IMR-90 (cell line): ENCODE measurements at regions not wholly inside any gene's neighbourhood (a gene's known extent, or its start where the extent isn't known, plus 50 kb on each side); places are given as distances from the start of the nearest gene placed in this dataset.

Experiments used
- ATAC-seq: fragments of 200-7000 bp; cut with Tn5 transposase; 2 replicates; pipeline ENCODE4 v1.9.1; 2020; ENCODE audit warnings: low read depth, mild to moderate bottlenecking, moderate library complexity
- BruUV-seq: library from RNA; stranded (reverse); fragments of 400-500 nt; replicated peaks from 2 replicates; lab custom pipeline; 2021; lab: Mats Ljungman, UMichigan
- CTCF ChIA-PET: fragments of 300-600 bp; formaldehyde crosslinking; extraction: SDS; loops from one replicate; lab custom pipeline; 2021; ENCODE audit warnings: antibody characterized with exemption; lab: Yijun Ruan, JAX
- POLR2A ChIA-PET: fragments of 300-600 bp; sonication (Branson Sonifier 250); formaldehyde crosslinking; loops from one replicate; lab custom pipeline; 2022; ENCODE audit warnings: antibody characterized with exemption; ENCODE audit not compliant: unreplicated experiment; lab: Charles Lee
- DNase-seq: peaks from one replicate; pipeline ENCODE4 v3.0.0; 2013
- H2AFZ ChIP-seq: replicated peaks from 2 replicates; pipeline ENCODE3; 2013; ENCODE audit warnings: low read length, mild to moderate bottlenecking; ENCODE audit not compliant: poor library complexity
- H2AK5ac ChIP-seq: 2 replicates; pipeline ENCODE4 v1.6.1; 2013; ENCODE audit warnings: low read depth, low read length, inconsistent platforms
- H2AK9ac ChIP-seq: replicated peaks from 2 replicates; pipeline ENCODE3; 2013; ENCODE audit warnings: mild to moderate bottlenecking, low read depth, low read length, moderate library complexity; ENCODE audit not compliant: poor library complexity
- H2BK120ac ChIP-seq: 2 replicates; pipeline ENCODE4 v1.6.1; 2013; ENCODE audit warnings: low read depth, low read length, inconsistent platforms
- H2BK15ac ChIP-seq: 3 replicates; pipeline ENCODE4 v1.6.1; 2013; ENCODE audit warnings: low read depth, low read length, inconsistent platforms
- H2BK20ac ChIP-seq: 2 replicates; pipeline ENCODE4 v1.6.1; 2013; ENCODE audit warnings: low read depth, mild to moderate bottlenecking, inconsistent platforms, low read length, moderate library complexity
- H2BK5ac ChIP-seq: 2 replicates; pipeline ENCODE4 v1.6.1; 2013; ENCODE audit warnings: mild to moderate bottlenecking, low read depth, low read length, inconsistent platforms; ENCODE audit not compliant: poor library complexity, severe bottlenecking
- H3K14ac ChIP-seq: replicated peaks from 2 replicates; pipeline ENCODE4 v1.6.1; 2013; ENCODE audit warnings: low read depth, low read length, inconsistent platforms
- H3K18ac ChIP-seq: 2 replicates; pipeline ENCODE4 v1.6.1; 2013; ENCODE audit warnings: low read depth, low read length, control low read depth
- H3K23ac ChIP-seq: 2 replicates; pipeline ENCODE4 v1.6.1; 2013; ENCODE audit warnings: low read depth, low read length, inconsistent platforms
- H3K27ac ChIP-seq: 2 replicates; pipeline ENCODE4 v1.5.1; 2013; ENCODE audit warnings: mild to moderate bottlenecking, control low read depth, low read length; ENCODE audit not compliant: insufficient read depth
- H3K27me3 ChIP-seq: 2 replicates; pipeline ENCODE4 v1.6.1; 2013; ENCODE audit warnings: low read length; ENCODE audit not compliant: control insufficient read depth, insufficient read depth
- H3K36me3 ChIP-seq: 2 replicates; pipeline ENCODE4 v1.6.1; 2013; ENCODE audit warnings: low read length, mixed read lengths; ENCODE audit not compliant: control insufficient read depth, insufficient read depth
- H3K4ac ChIP-seq: 2 replicates; pipeline ENCODE4 v1.6.1; 2013; ENCODE audit warnings: low read depth, low read length, inconsistent platforms
- H3K4me1 ChIP-seq: 2 replicates; pipeline ENCODE4 v1.6.1; 2013; ENCODE audit warnings: low read length, mixed read lengths; ENCODE audit not compliant: control insufficient read depth, insufficient read depth
- H3K4me2 ChIP-seq: 2 replicates; pipeline ENCODE4 v1.6.1; 2013; ENCODE audit warnings: low read depth, mild to moderate bottlenecking, control low read depth, low read length, moderate library complexity
- H3K4me3 ChIP-seq: 2 replicates; pipeline ENCODE4 v1.5.1; 2013; ENCODE audit warnings: low read depth, mild to moderate bottlenecking, control low read depth, low read length, moderate library complexity; ENCODE audit not compliant: insufficient read depth
- H3K56ac ChIP-seq: 2 replicates; pipeline ENCODE4 v1.6.1; 2013; ENCODE audit warnings: low read length, inconsistent platforms; ENCODE audit not compliant: insufficient read depth; ENCODE audit errors: extremely low read depth
- H3K79me1 ChIP-seq, 2 experiments: 2 replicates each; pipeline ENCODE4 v1.6.1; 2013; ENCODE audit warnings: low read length in 2 of 2, inconsistent platforms in 1 of 2, low read depth in 1 of 2
- H3K9ac ChIP-seq: 2 replicates; pipeline ENCODE4 v1.6.1; 2013; ENCODE audit warnings: low read depth, low read length, control low read depth
- H3K9me1 ChIP-seq: 2 replicates; pipeline ENCODE4 v1.6.1; 2013; ENCODE audit warnings: low read length, inconsistent platforms; ENCODE audit not compliant: insufficient read depth
- H3K9me3 ChIP-seq: 2 replicates; pipeline ENCODE4 v1.6.1; 2013; ENCODE audit warnings: low read length; ENCODE audit not compliant: control insufficient read depth, insufficient read depth
- H4K20me1 ChIP-seq: 2 replicates; pipeline ENCODE4 v1.6.1; 2013; ENCODE audit warnings: low read length, inconsistent platforms; ENCODE audit not compliant: insufficient read depth
- H4K5ac ChIP-seq: 2 replicates; pipeline ENCODE4 v1.6.1; 2013; ENCODE audit warnings: mild to moderate bottlenecking, low read depth, low read length, control low read depth
- H4K8ac ChIP-seq, 2 experiments: 2 replicates each; pipeline ENCODE4 v1.6.1; 2013; ENCODE audit warnings: low read depth in 2 of 2, low read length in 2 of 2, control low read depth in 1 of 2, inconsistent platforms in 1 of 2
- H4K91ac ChIP-seq: 2 replicates; pipeline ENCODE4 v1.6.1; 2013; ENCODE audit warnings: low read depth, low read length, inconsistent platforms; ENCODE audit not compliant: insufficient read depth
- BHLHE40 ChIP-seq: fragments of 150-350 bp; IDR thresholded peaks from 2 replicates; pipeline ENCODE4 v1.6.1; 2016; ENCODE audit warnings: mild to moderate bottlenecking, low read depth, low read length
- CEBPB ChIP-seq: IDR thresholded peaks from 2 replicates; pipeline ENCODE4 v1.6.1; 2012; ENCODE audit warnings: low read depth, low read length, improper control_type of control experiment
- ELK1 ChIP-seq: fragments of 150-350 bp; IDR thresholded peaks from 2 replicates; pipeline ENCODE4 v1.6.1; 2016; ENCODE audit warnings: low read depth, mild to moderate bottlenecking, low read length, moderate library complexity, borderline replicate concordance
- FOS ChIP-seq: fragments of 150-350 bp; IDR thresholded peaks from 2 replicates; pipeline ENCODE4 v1.6.1; 2016; ENCODE audit warnings: low read depth, low read length
- MXI1 ChIP-seq: IDR thresholded peaks from 2 replicates; pipeline ENCODE4 v1.6.1; 2012; ENCODE audit warnings: low read depth, mild to moderate bottlenecking, low read length, moderate library complexity, borderline replicate concordance
- NFE2L2 ChIP-seq: fragments of 150-350 bp; IDR thresholded peaks from 2 replicates; pipeline ENCODE4 v1.6.1; 2016; ENCODE audit warnings: low read depth, mild to moderate bottlenecking, low read length
- POLR2A ChIP-seq: IDR thresholded peaks from 2 replicates; pipeline ENCODE4 v1.6.1; 2012; ENCODE audit warnings: mild to moderate bottlenecking, low read depth, low read length
- RAD21 ChIP-seq: IDR thresholded peaks from 2 replicates; pipeline ENCODE4 v1.6.1; 2012; ENCODE audit warnings: low read length, improper control_type of control experiment
- SMC3 ChIP-seq: fragments of 150-350 bp; IDR thresholded peaks from 2 replicates; pipeline ENCODE4 v1.6.1; 2016; ENCODE audit warnings: low read depth, mild to moderate bottlenecking, antibody characterized with exemption, low read length, moderate library complexity
- USF2 ChIP-seq: fragments of 150-350 bp; IDR thresholded peaks from 2 replicates; pipeline ENCODE4 v1.6.1; 2017; ENCODE audit warnings: mild to moderate bottlenecking, antibody characterized with exemption, low read length, low read depth
- WGBS, 2 experiments: methylation state at CpG; one replicate each; pipeline versions ENCODE4 v1.1.5 to v1.1.7; 2013; ENCODE audit warnings: missing lambda C conversion rate in 2 of 2; ENCODE audit not compliant: insufficient read length in 1 of 2; ENCODE audit errors: extremely low coverage in 2 of 2; 5-methylcytosine and 5-hydroxymethylcytosine counted together
- dilution Hi-C: fragments of 300-500 bp; cut with HindIII; formaldehyde crosslinking; loops from one replicate; pipeline ENCODE4 v1.14.3; 2018; ENCODE audit warnings: low sequenced_read_pairs; ENCODE audit not compliant: unreplicated experiment
- in situ Hi-C: fragments of 300-500 bp; cut with MboI; formaldehyde crosslinking; loops from 3 replicates; pipeline ENCODE4 v1.14.3; 2019; ENCODE audit warnings: low sequenced_read_pairs, inconsistent platforms, mixed read lengths
- intact Hi-C: fragments of 100-400 bp; cut with micrococcal nuclease; formaldehyde crosslinking; loops from 2 replicates; pipeline ENCODE4 v1.10.0; 2022
- TF ChIP-seq, protein P1 (sequence below): conservative IDR thresholded peaks from 2 replicates; pipeline ENCODE4 v1.5.1; 2012; ENCODE audit warnings: mild to moderate bottlenecking, low read depth, low read length, improper control_type of control experiment

- peak overlapping the region; percentile 7; the same call in 1 of the 2 replicates for H3K4me3 ChIP-seq
- CTCF ChIA-PET, result no interaction called here
- 71% methylated on average over 1 of the region's 5 CpGs; no CpG with 5 or more reads in 1 of the 2 experiments for WGBS, 2 experiments
- H2AK5ac ChIP-seq, result no peak overlapping the region
- peak overlapping the region; percentile 98 for H3K4me2 ChIP-seq
- no peak overlapping the region for H3K56ac ChIP-seq
- H3K79me1 ChIP-seq, result no peaks in the 10 kb centered on the region
- ATAC-seq (peak; percentile 76), DNase-seq (peak; percentile 31)
- no peak overlapping the region for H3K27ac ChIP-seq
- in situ Hi-C loops, result no loop called here
- H3K14ac ChIP-seq, result no peak overlapping the region; the same call in 1 of the 2 replicates
- no peaks in the 10 kb centered on the region for H3K9me1 ChIP-seq
- H3K27me3 ChIP-seq, result no peaks in the 10 kb centered on the region
- peak overlapping the region; percentile 63; the same call in 1 of the 2 replicates for H3K9ac ChIP-seq
- no TSS peak for BruUV-seq
- 0 out of 2 replicates have a peak, but pooled peaks cover 1% of the 10 kb centered on the region for H3K4me1 ChIP-seq
- POLR2A ChIA-PET, result no interaction called here
- TF ChIP-seq MXI1 (no peak), CEBPB (no peak), NFE2L2 (no peak), FOS (no peak), USF2 (no peak), BHLHE40 (no peak), RAD21 (no peak), ELK1 (no peak), SMC3 (no peak), POLR2A (no peak)
- TF ChIP-seq, protein P1, sequence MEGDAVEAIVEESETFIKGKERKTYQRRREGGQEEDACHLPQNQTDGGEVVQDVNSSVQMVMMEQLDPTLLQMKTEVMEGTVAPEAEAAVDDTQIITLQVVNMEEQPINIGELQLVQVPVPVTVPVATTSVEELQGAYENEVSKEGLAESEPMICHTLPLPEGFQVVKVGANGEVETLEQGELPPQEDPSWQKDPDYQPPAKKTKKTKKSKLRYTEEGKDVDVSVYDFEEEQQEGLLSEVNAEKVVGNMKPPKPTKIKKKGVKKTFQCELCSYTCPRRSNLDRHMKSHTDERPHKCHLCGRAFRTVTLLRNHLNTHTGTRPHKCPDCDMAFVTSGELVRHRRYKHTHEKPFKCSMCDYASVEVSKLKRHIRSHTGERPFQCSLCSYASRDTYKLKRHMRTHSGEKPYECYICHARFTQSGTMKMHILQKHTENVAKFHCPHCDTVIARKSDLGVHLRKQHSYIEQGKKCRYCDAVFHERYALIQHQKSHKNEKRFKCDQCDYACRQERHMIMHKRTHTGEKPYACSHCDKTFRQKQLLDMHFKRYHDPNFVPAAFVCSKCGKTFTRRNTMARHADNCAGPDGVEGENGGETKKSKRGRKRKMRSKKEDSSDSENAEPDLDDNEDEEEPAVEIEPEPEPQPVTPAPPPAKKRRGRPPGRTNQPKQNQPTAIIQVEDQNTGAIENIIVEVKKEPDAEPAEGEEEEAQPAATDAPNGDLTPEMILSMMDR, result no peak
- intact Hi-C loops, result loop anchor here (5.0 to 10.0 kb wide), 2 partner anchors 304 to 397 kb away; partner anchors contain the start of gene PLPP3
- H4K91ac ChIP-seq, result peak overlapping the region; percentile 44; the same call in 1 of the 2 replicates
- peak overlapping the region; percentile 58; the same call in 1 of the 2 replicates for H3K23ac ChIP-seq
- H2BK120ac ChIP-seq, result peak overlapping the region; percentile 53; the same call in 1 of the 2 replicates
- no peaks in the 10 kb centered on the region for H3K9me3 ChIP-seq
- no peak overlapping the region for H2AK9ac ChIP-seq
- H3K36me3 ChIP-seq, result no peaks in the 10 kb centered on the region
- H3K18ac ChIP-seq, result peak overlapping the region; percentile 86
- H3K4ac ChIP-seq, result peak overlapping the region; percentile 14; the same call in 1 of the 2 replicates
- no peak overlapping the region for H2BK5ac ChIP-seq
- H4K8ac ChIP-seq, result peak overlapping the region; percentile 56 to 62; a peak in 3 of 4 replicates
- H2BK15ac ChIP-seq, result no peak overlapping the region
- H2AFZ ChIP-seq, result no peak overlapping the region
- peak overlapping the region; percentile 97 for H4K5ac ChIP-seq
- dilution Hi-C loops, result no loop called here
- H2BK20ac ChIP-seq, result peak overlapping the region; percentile 61; the same call in 1 of the 2 replicates
- no peaks in the 10 kb centered on the region for H4K20me1 ChIP-seq
Observed at GRCh38 chr1:56180520-56181190, 398.7 kb downstream of the PLPP3 start.
